ENCODE measurements at regions not wholly inside any gene's neighbourhood (a gene's known extent, or its start where the extent isn't known, plus 50 kb on each side); places are given as distances from the start of the nearest gene placed in this dataset.

- WGBS (ENCODE audit: insufficient coverage) = no CpG with 5 or more reads among the region's 10 CpGs
- peaks cover 36% of the 10 kb centered on the region for H3K4me1 ChIP-seq (ENCODE audit: control insufficient read depth, insufficient read depth, low read length)
- H3K9me3 ChIP-seq (replicated peaks; ENCODE audit: control insufficient read depth, low read depth, low read length) = no peaks in the 10 kb centered on the region
- H3K27me3 ChIP-seq (ENCODE audit: control insufficient read depth, insufficient read depth, low read length) = peaks cover 39% of the 10 kb centered on the region
- H3K36me3 ChIP-seq (ENCODE audit: control insufficient read depth, insufficient read depth, low read length) = no peaks in the 10 kb centered on the region
- DNase-seq = no peak
- H3K27ac ChIP-seq (ENCODE audit: low read length) = no peak overlapping the region
- H3K4me3 ChIP-seq (ENCODE audit: low read length) = no peak overlapping the region
Measured at GRCh38 chr4:3704669-3705068, 61.5 kb upstream of the ADRA2C start.

- Histone ChIP-seq H3K4me1 (ENCODE audit: control insufficient read depth, insufficient read depth, low read length) (peaks cover 35% of the 10 kb centered on the region), H3K4me3 (ENCODE audit: low read length) (no peak overlapping the region), H3K36me3 (ENCODE audit: control insufficient read depth, insufficient read depth, low read length) (no peaks in the 10 kb centered on the region), H3K9me3 (replicated peaks; ENCODE audit: control insufficient read depth, low read depth, low read length) (no peaks in the 10 kb centered on the region), H3K27ac (ENCODE audit: low read length) (no peak overlapping the region), H3K27me3 (ENCODE audit: control insufficient read depth, insufficient read depth, low read length) (peaks cover 39% of the 10 kb centered on the region)
- DNase-seq = no peak
- 22% methylated on average over 21 of the region's 29 CpGs for WGBS (ENCODE audit: insufficient coverage)
Measured at GRCh38 chr4:3703677-3704521, 62.3 kb upstream of the ADRA2C start.

- no peaks in the 10 kb centered on the region for H3K9me3 ChIP-seq (replicated peaks; ENCODE audit: control insufficient read depth, low read depth, low read length)
- peaks cover 39% of the 10 kb centered on the region for H3K27me3 ChIP-seq (ENCODE audit: control insufficient read depth, insufficient read depth, low read length)
- H3K36me3 ChIP-seq (ENCODE audit: control insufficient read depth, insufficient read depth, low read length) = no peaks in the 10 kb centered on the region
- H3K4me3 ChIP-seq (ENCODE audit: low read length) = no peak overlapping the region
- H3K4me1 ChIP-seq (ENCODE audit: control insufficient read depth, insufficient read depth, low read length) = peaks cover 29% of the 10 kb centered on the region
- DNase-seq = no peak
- H3K27ac ChIP-seq (ENCODE audit: low read length) = no peak overlapping the region
- WGBS (ENCODE audit: insufficient coverage) = 27% methylated on average over 5 of the region's 5 CpGs
Measured at GRCh38 chr4:3703343-3703676, 62.9 kb upstream of the ADRA2C start.

DNA sequence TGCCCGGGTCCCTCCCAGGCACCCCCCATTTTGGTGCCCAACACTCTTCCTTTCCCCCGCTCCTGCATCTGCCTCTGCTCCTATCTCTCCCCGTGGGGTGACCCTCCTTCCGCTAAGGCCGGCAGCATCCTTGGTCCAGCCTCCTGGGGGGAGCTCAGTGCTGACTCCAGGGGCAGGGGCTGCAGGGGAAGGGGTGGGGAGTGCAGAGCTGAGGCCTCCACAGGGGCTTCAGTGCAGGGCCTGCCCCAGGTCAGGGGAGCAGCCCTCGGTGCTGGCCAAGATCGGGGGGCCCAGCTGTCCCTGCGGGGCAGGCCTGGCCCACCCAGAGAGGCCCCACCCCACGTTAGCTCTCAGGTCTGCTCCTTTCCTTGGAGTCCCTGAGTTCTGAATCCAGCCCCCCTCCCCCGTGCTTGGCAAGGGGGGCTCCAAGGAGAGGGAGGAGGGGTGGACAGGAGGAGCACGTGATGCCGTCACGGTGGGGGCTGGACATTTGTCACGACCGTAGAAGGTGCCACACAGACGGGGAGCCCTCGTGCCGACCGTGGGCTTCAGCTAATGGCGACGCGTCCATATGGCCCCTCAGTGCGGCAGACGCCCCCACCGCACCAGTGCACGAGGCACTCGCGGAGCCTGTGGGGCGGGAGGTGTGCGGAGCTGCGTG lies 63.5 kb upstream of the ADRA2C start:
- Histone ChIP-seq H3K9me3 (replicated peaks; ENCODE audit: control insufficient read depth, low read depth, low read length) (peaks cover under 1% of the 10 kb centered on the region), H3K36me3 (ENCODE audit: control insufficient read depth, insufficient read depth, low read length) (no peaks in the 10 kb centered on the region), H3K4me3 (ENCODE audit: low read length) (no peak overlapping the region), H3K4me1 (ENCODE audit: control insufficient read depth, insufficient read depth, low read length) (peaks cover 23% of the 10 kb centered on the region), H3K27me3 (ENCODE audit: control insufficient read depth, insufficient read depth, low read length) (peaks cover 39% of the 10 kb centered on the region), H3K27ac (ENCODE audit: low read length) (no peak overlapping the region)
- no peak for DNase-seq
- WGBS (ENCODE audit: insufficient coverage) = 41% methylated on average over 24 of the region's 31 CpGs

DNA sequence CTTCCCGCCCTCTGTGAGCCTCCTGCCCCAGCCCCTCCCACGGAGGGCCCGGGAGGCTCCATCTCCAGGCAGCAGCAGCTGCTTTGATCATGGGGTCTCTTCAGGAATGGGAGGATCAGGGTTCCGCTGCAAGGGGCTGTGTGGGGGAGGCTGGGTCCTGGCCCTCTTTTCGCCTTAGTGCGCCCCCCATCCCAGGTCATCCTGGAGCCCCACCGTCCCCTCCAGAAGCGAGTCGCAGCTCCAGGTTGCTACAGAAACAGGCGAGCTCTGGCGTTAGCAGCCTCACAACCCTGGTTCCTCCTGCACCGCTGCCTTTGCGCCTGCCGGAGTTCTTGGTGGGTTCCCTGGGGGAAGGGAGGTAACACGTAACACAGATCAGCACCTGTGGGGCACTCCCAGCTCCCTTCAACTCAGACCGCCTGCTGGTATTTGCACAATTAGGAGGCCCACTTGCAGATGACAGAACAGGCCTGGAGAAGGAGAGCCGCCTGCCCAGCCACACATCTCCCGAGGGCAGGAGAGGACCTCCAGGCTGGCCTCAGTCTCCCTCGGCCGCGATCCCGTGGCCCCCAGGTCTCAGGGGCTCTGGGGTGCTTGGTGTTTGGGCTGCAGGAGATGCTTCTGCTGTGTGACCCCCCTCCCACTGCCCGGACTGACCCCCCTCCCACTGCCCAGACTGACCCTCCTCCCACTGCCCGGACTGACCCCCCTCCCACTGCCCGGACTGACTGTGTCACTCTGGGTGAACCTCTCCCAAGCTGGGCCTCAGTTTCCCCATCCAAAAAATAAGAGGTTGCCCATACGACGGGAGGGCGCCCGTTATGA lies 64.2 kb upstream of the ADRA2C start:
- H3K4me3 ChIP-seq (ENCODE audit: low read length) = no peak overlapping the region
- H3K36me3 ChIP-seq (ENCODE audit: control insufficient read depth, insufficient read depth, low read length) = no peaks in the 10 kb centered on the region
- H3K9me3 ChIP-seq (replicated peaks; ENCODE audit: control insufficient read depth, low read depth, low read length) = peaks cover 8% of the 10 kb centered on the region
- H3K4me1 ChIP-seq (ENCODE audit: control insufficient read depth, insufficient read depth, low read length) = peaks cover 15% of the 10 kb centered on the region
- 64% methylated on average over 21 of the region's 29 CpGs for WGBS (ENCODE audit: insufficient coverage)
- no peak for DNase-seq
- H3K27me3 ChIP-seq (ENCODE audit: control insufficient read depth, insufficient read depth, low read length) = peaks cover 39% of the 10 kb centered on the region
- H3K27ac ChIP-seq (ENCODE audit: low read length) = no peak overlapping the region

GRCh38 chr4:3701271-3701734 lies 64.9 kb upstream of the ADRA2C start:
- Histone ChIP-seq H3K36me3 (ENCODE audit: control insufficient read depth, insufficient read depth, low read length) (no peaks in the 10 kb centered on the region), H3K27ac (ENCODE audit: low read length) (no peak overlapping the region), H3K9me3 (replicated peaks; ENCODE audit: control insufficient read depth, low read depth, low read length) (peaks cover 15% of the 10 kb centered on the region), H3K4me1 (ENCODE audit: control insufficient read depth, insufficient read depth, low read length) (peaks cover 11% of the 10 kb centered on the region), H3K4me3 (ENCODE audit: low read length) (no peak overlapping the region), H3K27me3 (ENCODE audit: control insufficient read depth, insufficient read depth, low read length) (peaks cover 41% of the 10 kb centered on the region)
- no peak for DNase-seq
- 56% methylated on average over 11 of the region's 12 CpGs for WGBS (ENCODE audit: insufficient coverage)

DNA sequence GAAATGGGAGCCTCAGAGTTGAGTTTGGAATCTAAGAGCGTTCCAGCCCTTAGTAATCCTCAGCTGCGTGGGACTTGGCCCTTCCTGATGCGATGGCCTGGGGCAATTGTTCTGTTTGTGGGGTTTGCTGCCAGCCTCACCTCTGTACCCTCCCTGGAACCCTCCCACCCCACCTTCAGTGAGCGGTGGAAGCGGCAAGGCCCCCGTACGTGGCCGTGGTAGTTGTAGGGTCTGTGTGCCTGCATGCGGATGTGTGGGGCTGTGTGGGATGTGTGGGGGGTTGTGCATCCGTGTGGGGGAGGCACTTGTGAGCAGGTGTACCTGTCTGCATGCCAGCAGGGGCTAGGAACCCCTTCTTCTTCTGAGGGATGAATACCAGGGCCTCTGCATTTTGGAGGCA lies 65.4 kb upstream of the ADRA2C start:
- no peak overlapping the region for H3K27ac ChIP-seq (ENCODE audit: low read length)

DNA sequence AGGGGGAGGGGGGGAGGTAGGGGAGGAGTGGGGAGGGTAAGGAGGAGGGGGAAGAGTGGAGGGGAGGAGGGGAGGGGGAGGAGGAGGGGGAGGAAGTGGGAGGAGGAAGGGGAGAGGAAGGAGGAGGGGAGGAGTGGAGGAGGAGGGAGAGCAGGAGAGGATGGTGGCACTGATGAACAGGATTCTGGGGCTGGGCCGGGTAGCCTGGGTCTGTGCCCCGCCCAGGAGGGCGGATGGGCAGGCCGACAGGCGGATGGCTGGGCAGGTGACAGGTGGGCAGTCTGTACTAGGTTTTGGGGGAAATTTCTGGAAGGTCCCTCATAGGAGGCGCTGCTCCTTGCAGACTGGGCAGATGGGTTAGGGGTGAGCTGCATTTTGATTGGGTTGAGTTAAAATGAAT lies 66.0 kb upstream of the ADRA2C start:
- peaks cover 11% of the 10 kb centered on the region for H3K4me1 ChIP-seq (ENCODE audit: control insufficient read depth, insufficient read depth, low read length)
- peaks cover 18% of the 10 kb centered on the region for H3K9me3 ChIP-seq (replicated peaks; ENCODE audit: control insufficient read depth, low read depth, low read length)
- H3K4me3 ChIP-seq (ENCODE audit: low read length) = no peak overlapping the region
- H3K27ac ChIP-seq (ENCODE audit: low read length) = no peak overlapping the region
- DNase-seq = no peak
- WGBS (ENCODE audit: insufficient coverage) = 72% methylated on average over 6 of the region's 6 CpGs
- no peaks in the 10 kb centered on the region for H3K36me3 ChIP-seq (ENCODE audit: control insufficient read depth, insufficient read depth, low read length)
- peaks cover 42% of the 10 kb centered on the region for H3K27me3 ChIP-seq (ENCODE audit: control insufficient read depth, insufficient read depth, low read length)

More for the DNA sequence above, 65.4 kb upstream of the ADRA2C start:
- Histone ChIP-seq H3K27me3 (ENCODE audit: control insufficient read depth, insufficient read depth, low read length) (peaks cover 42% of the 10 kb centered on the region), H3K4me3 (ENCODE audit: low read length) (no peak overlapping the region), H3K36me3 (ENCODE audit: control insufficient read depth, insufficient read depth, low read length) (no peaks in the 10 kb centered on the region), H3K4me1 (ENCODE audit: control insufficient read depth, insufficient read depth, low read length) (peaks cover 11% of the 10 kb centered on the region), H3K9me3 (replicated peaks; ENCODE audit: control insufficient read depth, low read depth, low read length) (peaks cover 18% of the 10 kb centered on the region)
- no peak for DNase-seq
- WGBS (ENCODE audit: insufficient coverage) = 85% methylated on average over 2 of the region's 10 CpGs

- Histone ChIP-seq H3K36me3 (ENCODE audit: control insufficient read depth, insufficient read depth, low read length) (no peaks in the 10 kb centered on the region), H3K4me1 (ENCODE audit: control insufficient read depth, insufficient read depth, low read length) (peaks cover 11% of the 10 kb centered on the region), H3K9me3 (replicated peaks; ENCODE audit: control insufficient read depth, low read depth, low read length) (peaks cover 18% of the 10 kb centered on the region), H3K27me3 (ENCODE audit: control insufficient read depth, insufficient read depth, low read length) (peaks cover 40% of the 10 kb centered on the region), H3K27ac (ENCODE audit: low read length) (no peak overlapping the region), H3K4me3 (ENCODE audit: low read length) (no peak overlapping the region)
- no peak for DNase-seq
- 72% methylated on average over 13 of the region's 13 CpGs for WGBS (ENCODE audit: insufficient coverage)
Measured at GRCh38 chr4:3699678-3700077, 66.5 kb upstream of the ADRA2C start.

- H3K4me3 ChIP-seq (ENCODE audit: low read length) = no peak overlapping the region
- H3K27me3 ChIP-seq (ENCODE audit: control insufficient read depth, insufficient read depth, low read length) = peaks cover 36% of the 10 kb centered on the region
- H3K36me3 ChIP-seq (ENCODE audit: control insufficient read depth, insufficient read depth, low read length) = no peaks in the 10 kb centered on the region
- H3K27ac ChIP-seq (ENCODE audit: low read length) = no peak overlapping the region
- no peak for DNase-seq
- peaks cover 11% of the 10 kb centered on the region for H3K4me1 ChIP-seq (ENCODE audit: control insufficient read depth, insufficient read depth, low read length)
- 90% methylated on average over 1 of the region's 6 CpGs for WGBS (ENCODE audit: insufficient coverage)
- H3K9me3 ChIP-seq (replicated peaks; ENCODE audit: control insufficient read depth, low read depth, low read length) = peaks cover 18% of the 10 kb centered on the region
Measured at GRCh38 chr4:3699261-3699660, 66.9 kb upstream of the ADRA2C start.
